Stimulated activated CD4-positive, alpha-beta T cell treated with anti-CD3 and anti-CD28 coated beads, Interleukin-2, amount 100 ng/mL, for 24 hours (primary cell): ENCODE measurements at regions not wholly inside any gene's neighbourhood (a gene's known extent, or its start where the extent isn't known, plus 50 kb on each side); places are given as distances from the start of the nearest gene placed in this dataset.
"Not testable (repeated sequence)": the region's sequence is repeated elsewhere in the genome, so short reads cannot be mapped to it uniquely, and the experiment has no call there.

Source experiments
- DNase-seq, 2 donors: peaks; one replicate each; pipeline ENCODE4 v3.0.0-alpha.2; 2020

GRCh38 chr3:101134331-101134730 is 141.1 kb upstream of the ABI3BP start:
- no peak for DNase-seq

DNA sequence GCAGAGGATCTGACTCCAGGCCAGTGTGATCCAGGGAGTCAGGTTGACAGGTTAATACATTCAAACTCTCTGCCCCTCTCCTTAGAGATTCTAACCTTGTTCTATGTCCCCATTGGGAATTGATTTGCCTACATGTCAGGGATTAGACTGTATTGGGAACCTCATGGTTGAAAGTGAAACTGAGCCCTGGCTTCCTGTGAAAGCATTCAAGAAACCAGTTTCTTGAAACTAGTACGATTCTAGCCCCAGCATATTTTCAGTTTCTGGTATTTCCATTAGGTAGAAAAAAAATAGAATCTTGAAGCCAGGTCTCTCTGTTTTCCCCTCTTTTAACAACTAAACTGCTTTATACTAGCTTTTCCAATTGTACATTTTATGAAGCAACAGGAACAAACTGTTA is 140.4 kb upstream of the ABI3BP start:
- no peak for DNase-seq

DNA sequence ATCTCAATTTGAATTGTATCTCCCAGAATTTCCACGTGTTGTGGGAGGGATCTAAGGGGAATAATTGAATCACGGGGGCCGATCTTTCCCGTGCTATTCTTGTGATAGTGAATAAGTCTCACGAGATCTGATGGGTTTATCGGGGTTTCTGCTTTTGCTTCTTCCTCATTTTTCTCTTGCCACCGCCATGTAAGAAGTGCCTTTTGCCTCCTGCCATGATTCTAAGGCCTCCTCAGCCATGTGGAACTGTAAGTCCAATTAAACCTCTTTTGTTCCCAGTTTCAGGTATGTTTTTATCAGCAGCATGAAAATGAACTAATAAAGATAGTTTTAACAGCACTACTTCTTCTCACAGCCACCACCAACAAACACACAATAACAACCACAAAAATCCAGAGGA is 140.0 kb upstream of the ABI3BP start:
- DNase-seq: not testable (repeated sequence)

DNA sequence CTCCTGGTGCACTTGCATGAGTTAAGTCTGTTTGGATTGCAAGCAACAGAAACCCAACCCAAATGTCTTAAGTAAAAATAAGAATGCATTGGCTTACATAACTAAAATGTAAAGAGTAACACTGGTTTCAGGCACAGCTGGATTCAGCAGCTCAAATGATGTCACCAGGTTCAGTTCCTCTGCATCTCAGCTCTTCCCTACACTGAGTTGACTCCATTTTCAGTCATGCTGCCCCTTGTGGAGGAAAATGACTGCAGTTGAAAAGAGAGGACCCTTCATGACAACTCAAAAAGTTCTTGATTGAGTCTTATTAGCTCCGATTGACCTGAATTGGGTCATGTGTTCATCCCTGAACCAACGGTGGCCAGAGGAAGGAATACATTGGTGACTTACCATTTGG is 138.5 kb upstream of the ABI3BP start:
- no peak for DNase-seq

DNA sequence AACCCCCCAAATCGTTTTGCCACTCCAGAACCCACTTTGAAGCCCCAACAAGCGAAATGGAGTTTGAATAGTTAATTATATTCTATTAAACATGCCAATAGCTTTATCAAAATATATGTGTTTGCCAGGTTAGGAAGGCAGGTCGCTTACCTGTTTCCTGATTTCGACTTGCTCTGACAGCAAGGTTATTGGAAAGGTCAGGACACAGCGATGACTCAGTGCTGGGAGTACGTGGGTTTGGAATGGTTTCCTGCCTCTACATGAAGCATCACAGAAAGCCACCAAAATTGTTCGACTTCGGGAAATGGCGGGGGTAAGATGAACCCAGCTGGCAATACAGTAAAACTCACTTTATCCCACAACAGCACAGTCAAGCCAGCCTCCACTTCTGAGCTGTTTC is 135.6 kb upstream of the ABI3BP start:
- DNase-seq: no peak

GRCh38 chr3:101128001-101128400 is 134.8 kb upstream of the ABI3BP start:
- no peak for DNase-seq

DNA sequence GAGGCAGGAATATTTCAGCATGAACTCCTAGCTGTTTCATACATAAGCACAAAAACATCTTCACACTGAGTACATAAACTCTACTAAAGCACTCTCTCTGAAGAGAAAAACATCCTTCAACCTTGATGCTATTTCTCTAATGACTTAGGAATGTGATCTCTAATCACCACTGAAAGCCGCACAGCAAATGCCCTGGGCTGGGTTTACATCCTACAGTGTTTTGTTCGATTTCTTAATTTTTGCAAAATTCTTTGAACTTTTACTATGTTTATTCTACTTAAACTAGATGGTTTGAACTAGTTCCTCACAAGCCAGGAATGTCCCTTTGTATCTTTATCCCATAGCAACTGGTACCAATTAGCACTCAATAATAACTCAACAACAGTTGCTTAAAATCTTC is 130.9 kb upstream of the ABI3BP start:
- no peak for DNase-seq

DNA sequence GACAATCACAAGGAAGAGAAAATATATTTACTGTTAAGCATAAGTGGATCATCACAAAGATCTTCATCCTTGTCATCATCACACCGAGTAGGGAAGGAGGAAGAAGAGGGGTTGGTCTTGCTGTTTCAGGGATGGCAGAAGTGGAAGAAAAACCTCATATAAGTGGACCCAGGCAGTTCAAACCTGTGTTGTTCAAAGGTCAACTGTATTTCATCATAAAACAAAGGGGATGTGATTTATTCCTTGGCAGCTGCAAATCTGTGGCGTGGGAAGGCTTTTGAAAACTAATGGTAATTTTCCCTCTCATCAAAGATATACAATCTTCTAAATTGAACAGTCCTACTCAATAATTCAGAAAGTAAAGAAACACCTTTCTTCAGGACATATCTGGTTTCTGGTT is 129.9 kb upstream of the ABI3BP start:
- no peak for DNase-seq

- no peak for DNase-seq
Measured at GRCh38 chr3:101122681-101123080, 129.5 kb upstream of the ABI3BP start.

- no peak for DNase-seq
Measured at GRCh38 chr3:101120039-101120438, 126.8 kb upstream of the ABI3BP start.

- DNase-seq: no peak
Measured at GRCh38 chr3:101119535-101119934, 126.3 kb upstream of the ABI3BP start.

- DNase-seq: no peak
Measured at GRCh38 chr3:101117980-101118379, 124.8 kb upstream of the ABI3BP start.

DNA sequence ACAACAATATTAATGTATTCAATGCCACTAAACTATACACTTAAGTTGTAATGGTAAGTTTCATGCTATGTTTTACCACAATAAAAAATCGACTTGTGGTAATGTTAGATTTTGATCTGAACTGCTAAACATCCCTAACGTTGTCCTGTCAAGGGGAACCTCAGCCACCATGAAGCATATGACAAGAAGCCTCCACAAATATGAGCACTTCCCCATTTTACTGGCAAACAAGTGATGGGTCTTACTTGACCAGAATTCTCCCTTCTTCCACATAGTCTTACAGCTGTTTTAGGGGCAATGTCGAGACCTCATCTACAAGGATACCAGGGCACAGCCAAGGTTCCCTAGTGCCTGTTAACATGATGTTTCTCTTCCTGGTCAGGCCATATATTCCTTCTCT is 124.2 kb upstream of the ABI3BP start:
- DNase-seq: no peak

- DNase-seq: not testable (repeated sequence)
Measured at GRCh38 chr3:101110295-101110694, 117.1 kb upstream of the ABI3BP start.

DNA sequence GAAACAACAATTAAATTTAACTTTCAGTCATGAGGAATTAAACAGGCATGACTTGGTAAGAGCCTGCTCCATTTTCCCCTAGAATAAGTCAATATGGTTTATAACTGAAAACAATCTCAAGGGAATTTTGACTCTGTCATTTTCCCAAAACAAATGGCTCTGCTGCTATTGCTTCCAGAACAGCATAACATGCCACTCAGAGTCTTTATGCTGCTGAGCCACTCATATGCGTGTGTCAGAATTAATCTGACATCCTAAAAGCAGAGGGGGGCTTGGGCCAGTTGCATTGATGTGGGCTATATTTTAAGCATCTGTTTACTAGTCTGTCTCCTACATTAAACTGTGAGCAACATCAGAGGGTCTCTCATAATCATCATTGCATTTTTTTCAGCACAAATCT is 111.1 kb upstream of the ABI3BP start:
- DNase-seq: no peak

DNA sequence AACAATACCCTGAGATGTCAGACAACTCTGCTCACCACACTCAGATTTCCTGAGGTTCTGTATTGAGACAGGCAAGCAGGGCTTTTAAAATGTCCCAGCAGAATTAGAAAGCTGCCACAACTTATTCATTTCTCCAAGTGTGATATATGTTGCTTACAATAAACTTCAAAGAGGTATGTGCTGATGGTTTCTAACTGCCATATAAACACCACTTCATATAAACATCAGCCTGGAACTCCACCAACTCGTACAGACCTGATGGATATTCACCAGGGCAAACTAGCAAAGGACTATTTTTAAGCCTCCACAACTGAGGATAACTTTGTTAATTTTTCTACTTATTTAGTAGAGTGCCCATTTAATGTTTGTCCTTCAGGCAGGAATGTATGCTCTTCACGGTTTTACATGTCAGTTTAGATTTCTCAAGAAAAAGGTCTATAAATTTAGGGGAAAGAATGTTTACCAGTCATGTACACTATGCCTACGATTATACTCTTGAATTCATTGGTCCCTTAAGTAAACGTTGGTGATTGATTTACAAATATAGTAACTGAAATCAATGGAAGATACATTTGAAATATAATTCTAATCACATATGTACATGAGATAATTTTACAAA is 109.6 kb upstream of the ABI3BP start:
- DNase-seq: no peak

DNA sequence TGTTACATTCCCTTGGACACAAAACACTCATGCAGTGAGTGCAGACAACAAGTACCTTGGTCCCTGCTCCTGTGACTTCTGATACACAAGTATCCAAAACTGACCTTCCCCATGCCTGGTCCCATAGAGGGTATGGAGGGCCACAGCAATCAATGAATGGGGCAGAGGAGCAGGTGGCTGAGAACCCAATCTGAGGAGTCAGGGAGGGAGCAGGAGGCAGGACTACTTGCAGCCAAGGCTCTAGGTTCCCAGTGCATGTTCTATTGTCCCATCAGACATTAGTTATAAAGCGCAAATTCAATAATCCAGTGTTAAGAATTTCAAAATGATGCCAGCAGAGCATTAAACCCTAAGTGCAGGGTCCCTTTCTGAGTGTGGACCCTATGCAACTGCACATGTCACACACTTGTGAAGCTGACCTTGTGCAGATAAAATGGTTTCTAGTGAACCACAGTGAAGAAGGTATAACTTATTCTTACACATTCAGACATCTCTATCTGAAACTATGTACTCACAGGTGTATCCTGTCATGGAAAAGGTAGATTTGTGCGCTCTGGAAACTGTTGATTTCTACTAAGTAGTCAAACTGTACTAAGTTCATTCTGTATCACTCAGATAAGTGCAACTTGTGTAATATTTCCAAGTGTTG is 107.3 kb upstream of the ABI3BP start:
- DNase-seq: no peak

DNA sequence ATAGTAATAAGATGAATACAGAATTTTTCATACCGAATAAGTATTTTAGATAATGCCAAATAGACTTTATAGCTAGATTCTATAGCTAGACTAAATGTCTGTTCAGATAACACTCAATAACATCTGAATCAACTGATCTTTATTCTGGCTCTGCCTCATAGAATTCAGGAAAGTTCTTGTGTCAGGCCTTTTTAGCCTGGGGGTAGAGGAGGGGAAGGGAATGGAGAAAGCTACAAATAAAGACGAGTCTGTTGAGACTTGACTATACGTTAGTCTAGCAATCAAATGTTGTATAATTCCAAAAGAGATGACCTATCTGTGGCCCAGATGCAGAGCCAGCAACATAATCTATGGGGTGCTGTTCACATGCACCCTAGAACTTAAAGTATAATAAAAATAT is 106.6 kb upstream of the ABI3BP start:
- DNase-seq: no peak

DNA sequence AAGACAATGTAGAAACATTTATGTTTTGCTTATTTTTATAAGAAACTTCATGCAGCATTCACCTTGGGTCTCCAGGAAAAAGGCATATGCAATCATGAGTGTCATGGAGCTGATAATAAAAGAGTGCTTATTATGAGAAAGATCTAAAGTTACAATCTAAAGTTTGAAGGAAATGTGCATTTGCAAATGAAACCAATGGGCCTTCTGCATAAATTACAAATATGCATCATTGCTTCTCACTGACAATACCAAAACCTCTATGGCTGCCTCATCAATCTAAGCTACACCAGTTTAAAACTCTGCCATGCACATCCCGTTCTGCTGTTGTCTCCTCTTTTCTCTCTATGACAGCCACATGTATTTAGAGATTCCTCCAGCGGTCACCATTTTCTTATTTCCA is 103.2 kb upstream of the ABI3BP start:
- no peak for DNase-seq

GRCh38 chr3:101095693-101096430 is 102.6 kb upstream of the ABI3BP start:
- DNase-seq: no peak

DNA sequence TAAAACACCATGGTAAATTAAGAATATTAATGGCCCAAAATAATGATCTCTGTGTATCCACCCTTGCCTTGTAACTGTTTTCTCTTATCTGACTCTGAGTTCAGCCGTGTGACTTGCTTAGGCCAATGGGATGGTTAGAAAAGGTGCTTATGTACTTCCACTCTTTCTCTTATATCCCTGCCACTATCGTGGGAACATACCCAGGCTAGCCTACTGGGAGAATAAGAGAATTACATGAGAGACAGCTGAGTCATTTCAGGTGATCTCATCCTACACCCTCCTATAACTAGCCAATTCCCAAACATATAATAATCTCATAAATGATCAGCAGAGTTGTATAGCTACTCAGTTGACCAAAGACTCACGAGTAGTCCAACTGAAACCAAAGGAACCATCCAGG is 98.3 kb upstream of the ABI3BP start:
- no peak for DNase-seq

DNA sequence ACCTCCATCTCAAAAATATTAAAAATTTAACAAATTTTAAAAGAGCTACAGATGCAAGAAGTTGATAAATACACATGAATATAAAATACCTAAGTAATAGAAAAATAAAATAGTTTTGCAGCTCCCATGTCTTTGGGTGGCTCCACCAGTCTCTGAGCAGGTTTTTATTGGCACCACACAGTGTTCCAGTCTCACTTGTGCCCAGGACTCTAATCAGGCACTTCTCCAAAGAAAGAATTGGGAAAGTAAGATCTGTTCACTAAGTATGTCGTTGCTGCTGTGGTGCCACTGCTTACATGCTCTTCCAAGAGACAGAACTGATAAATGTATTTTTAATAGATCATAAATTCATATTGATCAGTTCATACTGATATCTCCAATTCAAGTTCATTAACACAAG is 92.5 kb upstream of the ABI3BP start:
- DNase-seq: no peak

DNA sequence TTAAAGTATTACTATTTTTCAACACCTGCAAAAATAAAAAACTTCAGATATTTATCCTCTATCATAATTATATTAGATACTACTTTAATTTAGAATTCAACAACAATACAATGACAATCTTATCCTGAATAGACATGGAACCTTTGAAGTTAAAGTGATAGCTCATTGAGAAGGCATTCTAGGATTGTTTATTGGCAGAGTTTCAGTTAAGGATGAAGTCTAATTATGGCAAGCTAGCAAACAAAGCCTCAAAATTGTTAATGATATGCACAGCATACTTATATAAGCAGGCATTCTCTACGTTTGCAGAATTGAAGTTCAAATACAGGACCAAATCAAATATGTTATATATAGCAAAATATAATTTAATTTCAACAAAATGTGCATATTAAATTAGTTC is 91.2 kb upstream of the ABI3BP start:
- DNase-seq: no peak

GRCh38 chr3:101081999-101082398 is 88.8 kb upstream of the ABI3BP start:
- DNase-seq: no peak

DNA sequence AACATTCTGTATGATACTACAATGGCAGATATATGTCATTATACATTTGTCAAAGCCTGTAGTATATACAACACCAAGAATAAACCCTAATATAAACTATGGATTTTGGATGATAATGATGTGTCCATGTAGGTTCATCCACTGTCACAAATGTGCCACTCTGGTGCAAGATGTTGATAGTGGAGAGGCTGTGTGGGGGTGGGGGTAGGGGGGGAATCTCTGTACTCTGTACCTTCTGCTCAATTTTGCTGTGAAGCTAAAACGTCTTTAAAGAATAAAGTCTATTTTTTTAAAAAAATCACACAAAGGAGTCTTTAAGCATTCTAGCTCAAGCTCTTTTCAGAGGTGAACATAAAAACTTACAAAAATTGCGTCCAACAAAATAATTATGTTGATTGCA is 88.2 kb upstream of the ABI3BP start:
- no peak for DNase-seq
